HepG2 (cell line): ENCODE measurements at regions not wholly inside any gene's neighbourhood (a gene's known extent, or its start where the extent isn't known, plus 50 kb on each side); places are given as distances from the start of the nearest gene placed in this dataset.

ENCODE experiments used
- ATAC-seq: fragments of 200-7000 bp; cut with Tn5 transposase; 3 replicates; pipeline ENCODE4 v1.9.1; 2020; ENCODE audit warnings: mild to moderate bottlenecking, moderate library complexity
- BruUV-seq: library from RNA; stranded (reverse); fragments of 400-500 nt; replicated peaks from 2 replicates; lab custom pipeline; 2021; lab: Mats Ljungman, UMichigan
- CTCF ChIA-PET: fragments of 300-600 bp; formaldehyde crosslinking; extraction: SDS; loops from one replicate; lab custom pipeline; 2021; ENCODE audit warnings: low total read pairs, inconsistent platforms, low intra/inter-chr PET ratio; lab: Yijun Ruan, JAX
- POLR2A ChIA-PET: fragments of 350-600 bp; sonication (Branson Sonifier 250); formaldehyde crosslinking; loops from one replicate; lab custom pipeline; 2020; ENCODE audit warnings: antibody characterized with exemption, inconsistent platforms; lab: Yijun Ruan, JAX
- DNase-seq: peaks from one replicate; pipeline ENCODE4 v3.0.0-alpha.2; 2015; ENCODE audit warnings: low spot score
- FAIRE-seq: peaks from 3 replicates; lab custom pipeline; 2011; peaks lifted over from hg19 to GRCh38; lab: Jason Lieb, UNC
- H2AFZ ChIP-seq: one replicate; pipeline ENCODE4 v1.6.1; 2011; ENCODE audit warnings: low read length, inconsistent platforms
- H3K27ac ChIP-seq: fragments of 300-600 bp; 3 replicates; pipeline ENCODE4 v1.8.0; 2011; ENCODE audit warnings: mixed run types, mild to moderate bottlenecking, mixed read lengths, low read length, inconsistent platforms; ENCODE audit not compliant: insufficient read depth; ENCODE audit errors: extremely low read length
- H3K27me3 ChIP-seq, 2 experiments: fragments of 200-600 bp in 1 of 2; 2 replicates in 1 of 2; 3 replicates in 1 of 2; pipeline versions ENCODE4 v1.6.0 to v1.8.0; 2011; ENCODE audit warnings: low read length in 2 of 2, mild to moderate bottlenecking in 2 of 2, moderate library complexity in 2 of 2, inconsistent platforms in 1 of 2; ENCODE audit not compliant: insufficient read depth in 2 of 2, control insufficient read depth in 1 of 2
- H3K36me3 ChIP-seq, 2 experiments: fragments of 200-600 bp in 1 of 2; replicated peaks in 1 of 2; 2 replicates in 1 of 2; 3 replicates in 1 of 2; pipeline versions ENCODE4 v1.5.1 to v1.8.0; 2011; ENCODE audit warnings: low read length in 2 of 2, inconsistent platforms in 1 of 2; ENCODE audit not compliant: insufficient read depth in 2 of 2, control insufficient read depth in 1 of 2
- H3K4me1 ChIP-seq: 2 replicates; pipeline ENCODE4 v1.5.1; 2012; ENCODE audit warnings: low read length, inconsistent platforms; ENCODE audit not compliant: insufficient read depth
- H3K4me2 ChIP-seq: 2 replicates; pipeline ENCODE4 v1.6.0; 2011; ENCODE audit warnings: low read depth, low read length, inconsistent platforms
- H3K4me3 ChIP-seq, 3 experiments: fragments of 200-600 bp in 1 of 3; sonication (generic), shearing (Covaris generic) in 1 of 3; replicated peaks in 1 of 3; 2 replicates each; pipeline ENCODE4 v1.5.1; 2011 to 2016; ENCODE audit warnings: low read length in 3 of 3, inconsistent platforms in 2 of 3, low read depth in 2 of 3, mild to moderate bottlenecking in 2 of 3, control low read depth in 1 of 3, mixed read lengths in 1 of 3; ENCODE audit not compliant: insufficient read depth in 1 of 3
- H3K79me2 ChIP-seq: one replicate; pipeline ENCODE4 v1.6.1; 2011; ENCODE audit warnings: low read length, inconsistent platforms; ENCODE audit not compliant: insufficient read depth
- H3K9ac ChIP-seq: 2 replicates; pipeline ENCODE4 v1.6.0; 2011; ENCODE audit warnings: mild to moderate bottlenecking, low read depth, low read length, inconsistent platforms; ENCODE audit not compliant: insufficient read depth
- H3K9me3 ChIP-seq: 2 replicates; pipeline ENCODE4 v1.5.1; 2012; ENCODE audit warnings: mild to moderate bottlenecking, low read length
- H4K20me1 ChIP-seq: 2 replicates; pipeline ENCODE4 v1.6.0; 2011; ENCODE audit warnings: inconsistent platforms, mild to moderate bottlenecking, low read length, moderate library complexity; ENCODE audit not compliant: insufficient read depth
- ATM ChIP-seq: fragments of 450-650 bp; IDR thresholded peaks from 2 replicates; pipeline ENCODE4 v1.7.1; 2017; ENCODE audit warnings: mild to moderate bottlenecking, borderline replicate concordance
- CBX1 ChIP-seq: IDR thresholded peaks from one replicate; pipeline ENCODE4 v1.6.1; 2016; ENCODE audit warnings: antibody characterized with exemption, low read depth
- FOXP1 ChIP-seq, 2 experiments: fragments of 450-650 bp in 1 of 2; IDR thresholded peaks; 2 replicates each; pipeline ENCODE4 v1.6.1; 2017 to 2018; ENCODE audit warnings: antibody characterized with exemption in 1 of 2
- KDM5A ChIP-seq: fragments of 200-600 bp; sonication (generic); IDR thresholded peaks from 2 replicates; pipeline ENCODE4 v1.7.0; 2018; ENCODE audit warnings: antibody characterized with exemption, mild to moderate bottlenecking, low read length, borderline replicate concordance
- SATB2 ChIP-seq: sonication (generic); formaldehyde crosslinking; IDR thresholded peaks from 2 replicates; pipeline ENCODE4 v1.5.0; 2020; ENCODE audit warnings: missing genetic modification reagents
- WGBS: methylation state at CpG from one replicate; pipeline ENCODE4 v1.1.6; 2017; ENCODE audit warnings: low lambda C conversion rate; 5-methylcytosine and 5-hydroxymethylcytosine counted together
- in situ Hi-C: cut with HindIII; loops from 2 replicates; pipeline ENCODE4 v1.10.0; 2017; ENCODE audit warnings: low pct_unique_long_range_greater_than_20kb; ENCODE audit not compliant: extremely low pct_ligation_motif_present
- intact Hi-C: fragments of 100-400 bp; cut with micrococcal nuclease; formaldehyde crosslinking; loops from one replicate; pipeline ENCODE4 v1.10.0; 2022; ENCODE audit not compliant: unreplicated experiment
- TF ChIP-seq, protein P1 (sequence below): IDR thresholded peaks from 2 replicates; pipeline ENCODE4 v1.6.1; 2012; ENCODE audit warnings: low read length, improper control_type of control experiment

GRCh38 chr12:125271892-125272291, 206.7 kb downstream of the AACS start (continued):
- TF ChIP-seq, protein P1, sequence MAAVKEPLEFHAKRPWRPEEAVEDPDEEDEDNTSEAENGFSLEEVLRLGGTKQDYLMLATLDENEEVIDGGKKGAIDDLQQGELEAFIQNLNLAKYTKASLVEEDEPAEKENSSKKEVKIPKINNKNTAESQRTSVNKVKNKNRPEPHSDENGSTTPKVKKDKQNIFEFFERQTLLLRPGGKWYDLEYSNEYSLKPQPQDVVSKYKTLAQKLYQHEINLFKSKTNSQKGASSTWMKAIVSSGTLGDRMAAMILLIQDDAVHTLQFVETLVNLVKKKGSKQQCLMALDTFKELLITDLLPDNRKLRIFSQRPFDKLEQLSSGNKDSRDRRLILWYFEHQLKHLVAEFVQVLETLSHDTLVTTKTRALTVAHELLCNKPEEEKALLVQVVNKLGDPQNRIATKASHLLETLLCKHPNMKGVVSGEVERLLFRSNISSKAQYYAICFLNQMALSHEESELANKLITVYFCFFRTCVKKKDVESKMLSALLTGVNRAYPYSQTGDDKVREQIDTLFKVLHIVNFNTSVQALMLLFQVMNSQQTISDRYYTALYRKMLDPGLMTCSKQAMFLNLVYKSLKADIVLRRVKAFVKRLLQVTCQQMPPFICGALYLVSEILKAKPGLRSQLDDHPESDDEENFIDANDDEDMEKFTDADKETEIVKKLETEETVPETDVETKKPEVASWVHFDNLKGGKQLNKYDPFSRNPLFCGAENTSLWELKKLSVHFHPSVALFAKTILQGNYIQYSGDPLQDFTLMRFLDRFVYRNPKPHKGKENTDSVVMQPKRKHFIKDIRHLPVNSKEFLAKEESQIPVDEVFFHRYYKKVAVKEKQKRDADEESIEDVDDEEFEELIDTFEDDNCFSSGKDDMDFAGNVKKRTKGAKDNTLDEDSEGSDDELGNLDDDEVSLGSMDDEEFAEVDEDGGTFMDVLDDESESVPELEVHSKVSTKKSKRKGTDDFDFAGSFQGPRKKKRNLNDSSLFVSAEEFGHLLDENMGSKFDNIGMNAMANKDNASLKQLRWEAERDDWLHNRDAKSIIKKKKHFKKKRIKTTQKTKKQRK: no peak
- TF ChIP-seq SATB2 (no peak), KDM5A (no peak), CBX1 (no peak)

GRCh38 chr12:125272383-125272933, 207.2 kb downstream of the AACS start:
- no peaks in the 10 kb centered on the region for H4K20me1 ChIP-seq
- no peaks in the 10 kb centered on the region for H3K9me3 ChIP-seq
- POLR2A ChIA-PET: no interaction called here
- H2AFZ ChIP-seq: no peak overlapping the region
- intact Hi-C loops (no loop called here), in situ Hi-C loops (no loop called here)
- no peak overlapping the region for H3K27ac ChIP-seq
- BruUV-seq: no TSS peak
- no peak for ATAC-seq
- no peaks in the 10 kb centered on the region for H3K4me1 ChIP-seq
- H3K4me2 ChIP-seq: no peak overlapping the region
- H3K27me3 ChIP-seq: peaks cover 0 to 34% of the 10 kb centered on the region in 2 experiments; a peak in 3 of 5 replicates
- 24% methylated on average over 12 of the region's 14 CpGs for WGBS
- H3K36me3 ChIP-seq: no peaks in the 10 kb centered on the region
- no peaks in the 10 kb centered on the region for H3K79me2 ChIP-seq
- CTCF ChIA-PET: no interaction called here
- H3K4me3 ChIP-seq: no peak overlapping the region
- FAIRE-seq: no peak
- no peak overlapping the region for H3K9ac ChIP-seq
- no peak for DNase-seq
- TF ChIP-seq FOXP1 (IDR thresholded peaks at IDR 0.05): no peak
- TF ChIP-seq FOXP1 (CRISPR knock-in tag; IDR thresholded peaks at IDR 0.05): no peak
- no peak for TF ChIP-seq ATM
- TF ChIP-seq, all 625 proteins: peak for 0
